ENCODE measurements at regions not wholly inside any gene's neighbourhood (a gene's known extent, or its start where the extent isn't known, plus 50 kb on each side); places are given as distances from the start of the nearest gene placed in this dataset.

GRCh38 chr10:121675344-121675743 lies 77.1 kb upstream of the FGFR2 start:
- TF ChIP-seq POLR2AphosphoS5 (IDR thresholded peaks at IDR 0.05): no peak
- TF ChIP-seq CTCF (IDR thresholded peaks at IDR 0.05 in 8 of 11, conservative IDR thresholded peaks at IDR 0.05 in 3 of 11): no peak

Data from spleen (tissue), 7 donors.